Adipocyte (in vitro differentiated cells): ENCODE measurements at regions not wholly inside any gene's neighbourhood (a gene's known extent, or its start where the extent isn't known, plus 50 kb on each side); places are given as distances from the start of the nearest gene placed in this dataset.

Experiments
- DNase-seq: peaks from one replicate; pipeline ENCODE4 v3.0.0-alpha.2; 2015; ENCODE audit warnings: low read depth
- H3K27me3 ChIP-seq: replicated peaks from 2 replicates; pipeline ENCODE4 v1.7.0; 2013; ENCODE audit warnings: mild to moderate bottlenecking, low read length, moderate library complexity; ENCODE audit not compliant: control insufficient read depth, insufficient read depth
- H3K36me3 ChIP-seq: 2 replicates; pipeline ENCODE4 v1.7.0; 2013; ENCODE audit warnings: low read length, mild to moderate bottlenecking, moderate library complexity; ENCODE audit not compliant: control insufficient read depth, insufficient read depth, severe bottlenecking
- H3K4me1 ChIP-seq: 2 replicates; pipeline ENCODE4 v1.7.0; 2013; ENCODE audit warnings: mild to moderate bottlenecking, low read length, moderate library complexity; ENCODE audit not compliant: control insufficient read depth, insufficient read depth
- H3K4me3 ChIP-seq: 2 replicates; pipeline ENCODE4 v1.7.0; 2013; ENCODE audit warnings: mild to moderate bottlenecking, low read length, moderate library complexity
- H3K9ac ChIP-seq: 2 replicates; pipeline ENCODE4 v1.7.0; 2013; ENCODE audit warnings: mild to moderate bottlenecking, low read length, moderate library complexity
- H3K9me3 ChIP-seq: 2 replicates; pipeline ENCODE4 v1.7.0; 2013; ENCODE audit warnings: mild to moderate bottlenecking, low read length, moderate library complexity; ENCODE audit not compliant: control insufficient read depth

- no peaks in the 10 kb centered on the region for H3K27me3 ChIP-seq
- H3K4me3 ChIP-seq, result no peak overlapping the region
- H3K9me3 ChIP-seq, result no peaks in the 10 kb centered on the region
- no peaks in the 10 kb centered on the region for H3K36me3 ChIP-seq
- no peak overlapping the region for H3K9ac ChIP-seq
- no peak for DNase-seq
- no peaks in the 10 kb centered on the region for H3K4me1 ChIP-seq
Observed at GRCh38 chr22:48884786-48885185, 942.9 kb downstream of the BRD1 start.

- no peak overlapping the region for H3K4me3 ChIP-seq
- H3K9me3 ChIP-seq, result no peaks in the 10 kb centered on the region
- H3K4me1 ChIP-seq, result no peaks in the 10 kb centered on the region
- no peaks in the 10 kb centered on the region for H3K27me3 ChIP-seq
- no peak for DNase-seq
- H3K36me3 ChIP-seq, result no peaks in the 10 kb centered on the region
- no peak overlapping the region for H3K9ac ChIP-seq
Observed at GRCh38 chr22:48884324-48884723, 943.3 kb downstream of the BRD1 start.

- H3K36me3 ChIP-seq, result no peaks in the 10 kb centered on the region
- no peak for DNase-seq
- no peaks in the 10 kb centered on the region for H3K9me3 ChIP-seq
- H3K4me1 ChIP-seq, result no peaks in the 10 kb centered on the region
- no peaks in the 10 kb centered on the region for H3K27me3 ChIP-seq
- H3K9ac ChIP-seq, result no peak overlapping the region
- no peak overlapping the region for H3K4me3 ChIP-seq
Observed at GRCh38 chr22:48883211-48883960, 944.3 kb downstream of the BRD1 start.

- no peak overlapping the region for H3K4me3 ChIP-seq
- no peaks in the 10 kb centered on the region for H3K27me3 ChIP-seq
- H3K9ac ChIP-seq, result no peak overlapping the region
- no peaks in the 10 kb centered on the region for H3K4me1 ChIP-seq
- no peak for DNase-seq
- H3K9me3 ChIP-seq, result no peaks in the 10 kb centered on the region
- H3K36me3 ChIP-seq, result no peaks in the 10 kb centered on the region
Observed at GRCh38 chr22:48882636-48883200, 945.0 kb downstream of the BRD1 start.

- no peak for DNase-seq
- Histone ChIP-seq H3K9ac (no peak overlapping the region), H3K4me1 (no peaks in the 10 kb centered on the region), H3K9me3 (no peaks in the 10 kb centered on the region), H3K27me3 (no peaks in the 10 kb centered on the region), H3K36me3 (no peaks in the 10 kb centered on the region), H3K4me3 (no peak overlapping the region)
Observed at GRCh38 chr22:48881326-48881980, 946.2 kb downstream of the BRD1 start.

- no peaks in the 10 kb centered on the region for H3K4me1 ChIP-seq
- no peak overlapping the region for H3K9ac ChIP-seq
- DNase-seq, result no peak
- no peaks in the 10 kb centered on the region for H3K9me3 ChIP-seq
- H3K27me3 ChIP-seq, result no peaks in the 10 kb centered on the region
- no peaks in the 10 kb centered on the region for H3K36me3 ChIP-seq
- no peak overlapping the region for H3K4me3 ChIP-seq
Observed at GRCh38 chr22:48880749-48881148, 946.9 kb downstream of the BRD1 start.

GRCh38 chr22:48876951-48877350, 950.7 kb downstream of the BRD1 start:
- Histone ChIP-seq H3K36me3 (no peaks in the 10 kb centered on the region), H3K9ac (no peak overlapping the region), H3K4me3 (no peak overlapping the region)

GRCh38 chr22:48874956-48875355, 952.7 kb downstream of the BRD1 start:
- DNase-seq, result no peak
- H3K36me3 ChIP-seq, result no peaks in the 10 kb centered on the region

More at GRCh38 chr22:48876951-48877350, 950.7 kb downstream of the BRD1 start:
- no peaks in the 10 kb centered on the region for H3K4me1 ChIP-seq
- no peaks in the 10 kb centered on the region for H3K27me3 ChIP-seq
- H3K9me3 ChIP-seq, result no peaks in the 10 kb centered on the region
- no peak for DNase-seq

GRCh38 chr22:48873191-48873520, 954.5 kb downstream of the BRD1 start:
- no peaks in the 10 kb centered on the region for H3K4me1 ChIP-seq
- DNase-seq, result no peak
- no peaks in the 10 kb centered on the region for H3K27me3 ChIP-seq
- H3K9me3 ChIP-seq, result no peaks in the 10 kb centered on the region
- H3K36me3 ChIP-seq, result no peaks in the 10 kb centered on the region
- no peak overlapping the region for H3K9ac ChIP-seq
- H3K4me3 ChIP-seq, result no peak overlapping the region

More at GRCh38 chr22:48874956-48875355, 952.7 kb downstream of the BRD1 start:
- Histone ChIP-seq H3K27me3 (no peaks in the 10 kb centered on the region), H3K9ac (no peak overlapping the region), H3K4me3 (no peak overlapping the region), H3K4me1 (no peaks in the 10 kb centered on the region), H3K9me3 (no peaks in the 10 kb centered on the region)

- Histone ChIP-seq H3K9me3 (no peaks in the 10 kb centered on the region), H3K9ac (no peak overlapping the region), H3K27me3 (peaks cover 4% of the 10 kb centered on the region), H3K4me3 (no peak overlapping the region), H3K36me3 (no peaks in the 10 kb centered on the region), H3K4me1 (no peaks in the 10 kb centered on the region)
- DNase-seq, result no peak
Observed at GRCh38 chr22:48872271-48873190, 955.1 kb downstream of the BRD1 start.
